HG02981 (cell line): ENCODE measurements at regions not wholly inside any gene's neighbourhood (a gene's known extent, or its start where the extent isn't known, plus 50 kb on each side); places are given as distances from the start of the nearest gene placed in this dataset.
"Not testable (repeated sequence)": the region's sequence is repeated elsewhere in the genome, so short reads cannot be mapped to it uniquely, and the experiment has no call there.

Experiments used
- ATAC-seq: cut with Tn5 transposase; IDR thresholded peaks from one replicate; pipeline ENCODE4 v1.9.1; 2021; ENCODE audit warnings: mild to moderate bottlenecking, moderate library complexity; ENCODE audit not compliant: unreplicated experiment

- no peak for ATAC-seq
Observed at GRCh38 chr14:101075801-101076413, 172.4 kb upstream of the RTL1 start.

- ATAC-seq: no peak
Observed at GRCh38 chr14:101076451-101077198, 173.1 kb upstream of the RTL1 start.

GRCh38 chr14:101077481-101078074 lies 174.1 kb upstream of the RTL1 start:
- ATAC-seq: no peak

- ATAC-seq: no peak
Observed at GRCh38 chr14:101078170-101078891, 174.8 kb upstream of the RTL1 start.

- ATAC-seq: no peak
Observed at GRCh38 chr14:101078892-101079221, 175.3 kb upstream of the RTL1 start.

GRCh38 chr14:101080922-101081593 lies 177.5 kb upstream of the RTL1 start:
- no peak for ATAC-seq

- no peak for ATAC-seq
Observed at GRCh38 chr14:101082036-101082435, 178.5 kb upstream of the RTL1 start.

- ATAC-seq: no peak
Observed at GRCh38 chr14:101082436-101083384, 179.2 kb upstream of the RTL1 start.

- no peak for ATAC-seq
Observed at GRCh38 chr14:101083564-101084435, 180.3 kb upstream of the RTL1 start.

GRCh38 chr14:101084436-101084826 lies 180.9 kb upstream of the RTL1 start:
- no peak for ATAC-seq

- ATAC-seq: no peak
Observed at GRCh38 chr14:101086926-101087325, 183.4 kb upstream of the RTL1 start.

GRCh38 chr14:101087614-101088394 lies 184.3 kb upstream of the RTL1 start:
- ATAC-seq: no peak

GRCh38 chr14:101088395-101088667 lies 184.8 kb upstream of the RTL1 start:
- ATAC-seq: no peak

GRCh38 chr14:101088714-101089113 lies 185.2 kb upstream of the RTL1 start:
- ATAC-seq: no peak

- not testable (repeated sequence) for ATAC-seq
Observed at GRCh38 chr14:101090478-101090877, 187.0 kb upstream of the RTL1 start.

- no peak for ATAC-seq
Observed at GRCh38 chr14:101090976-101091375, 187.5 kb upstream of the RTL1 start.

GRCh38 chr14:101094916-101095315 lies 191.4 kb upstream of the RTL1 start:
- not testable (repeated sequence) for ATAC-seq

- no peak for ATAC-seq
Observed at GRCh38 chr14:101096551-101096950, 193.0 kb upstream of the RTL1 start.
